ENCODE measurements at regions not wholly inside any gene's neighbourhood (a gene's known extent, or its start where the extent isn't known, plus 50 kb on each side); places are given as distances from the start of the nearest gene placed in this dataset.

- Histone ChIP-seq H2BK15ac (replicated peaks; ENCODE audit: low read depth) (no peak overlapping the region), H3K4me2 (ENCODE audit: low read length) (no peak overlapping the region), H3K79me2 (ENCODE audit: control insufficient read depth, insufficient read depth, low read length) (no peaks in the 10 kb centered on the region), H2BK5ac (ENCODE audit: low read length) (no peak overlapping the region), H3K79me1 (ENCODE audit: low read length) (no peaks in the 10 kb centered on the region), H2AK5ac (ENCODE audit: low read length) (no peak overlapping the region), H3K18ac (ENCODE audit: low read length) (no peak overlapping the region), H3K27me3 (ENCODE audit: insufficient read depth, low read length, poor library complexity) (no peaks in the 10 kb centered on the region), H4K5ac (ENCODE audit: low read length) (no peak overlapping the region), H4K8ac (ENCODE audit: low read depth, low read length) (no peak overlapping the region), H2BK120ac (ENCODE audit: low read depth, low read length) (no peak overlapping the region), H3K27ac (ENCODE audit: low read depth, low read length) (no peak overlapping the region), H3K4ac (ENCODE audit: low read depth, low read length) (no peak overlapping the region), H3K36me3 (ENCODE audit: control insufficient read depth, insufficient read depth, low read length) (no peaks in the 10 kb centered on the region), H3K4me1 (ENCODE audit: control insufficient read depth, low read depth, low read length) (no peaks in the 10 kb centered on the region), H3K56ac (ENCODE audit: low read length) (no peak overlapping the region), H3K9ac (ENCODE audit: low read length) (no peak overlapping the region), H3K23ac (ENCODE audit: low read length) (no peak overlapping the region), H3K4me3 (ENCODE audit: low read length) (no peak overlapping the region)
- DNase-seq = no peak
Measured at GRCh38 chr5:57054135-57054534, 102.2 kb upstream of the MIER3 start.

- no peak overlapping the region for H3K4ac ChIP-seq (ENCODE audit: low read depth, low read length)
- no CpG with 5 or more reads among the region's 1 CpG for WGBS (ENCODE audit: extremely low coverage, insufficient coverage, low lambda C conversion rate)
- no peaks in the 10 kb centered on the region for H3K4me1 ChIP-seq (ENCODE audit: control insufficient read depth, low read depth, low read length)
- no peak for DNase-seq
- H3K9ac ChIP-seq (ENCODE audit: low read length) = no peak overlapping the region
- H3K27me3 ChIP-seq (ENCODE audit: insufficient read depth, low read length, poor library complexity) = no peaks in the 10 kb centered on the region
- H3K23ac ChIP-seq (ENCODE audit: low read length) = no peak overlapping the region
- no peak overlapping the region for H4K5ac ChIP-seq (ENCODE audit: low read length)
- H2AK5ac ChIP-seq (ENCODE audit: low read length) = no peak overlapping the region
- no peak overlapping the region for H3K4me3 ChIP-seq (ENCODE audit: low read length)
- no peak overlapping the region for H3K18ac ChIP-seq (ENCODE audit: low read length)
- no peak overlapping the region for H3K56ac ChIP-seq (ENCODE audit: low read length)
- H2BK5ac ChIP-seq (ENCODE audit: low read length) = no peak overlapping the region
- H3K27ac ChIP-seq (ENCODE audit: low read depth, low read length) = no peak overlapping the region
- H3K79me2 ChIP-seq (ENCODE audit: control insufficient read depth, insufficient read depth, low read length) = no peaks in the 10 kb centered on the region
- no peak overlapping the region for H4K8ac ChIP-seq (ENCODE audit: low read depth, low read length)
- H3K79me1 ChIP-seq (ENCODE audit: low read length) = no peaks in the 10 kb centered on the region
- H3K4me2 ChIP-seq (ENCODE audit: low read length) = no peak overlapping the region
- H2BK15ac ChIP-seq (replicated peaks; ENCODE audit: low read depth) = no peak overlapping the region
- H2BK120ac ChIP-seq (ENCODE audit: low read depth, low read length) = no peak overlapping the region
- H3K36me3 ChIP-seq (ENCODE audit: control insufficient read depth, insufficient read depth, low read length) = no peaks in the 10 kb centered on the region
Measured at GRCh38 chr5:57054671-57055070, 102.7 kb upstream of the MIER3 start.

GRCh38 chr5:57055731-57056130 is 103.8 kb upstream of the MIER3 start:
- H3K23ac ChIP-seq (ENCODE audit: low read length) = no peak overlapping the region

GRCh38 chr5:57063773-57064172 is 110.1 kb upstream of the GPBP1 start:
- H4K5ac ChIP-seq (ENCODE audit: low read length) = no peak overlapping the region
- H4K8ac ChIP-seq (ENCODE audit: low read depth, low read length) = no peak overlapping the region
- no peak overlapping the region for H2BK15ac ChIP-seq (replicated peaks; ENCODE audit: low read depth)
- no peaks in the 10 kb centered on the region for H3K36me3 ChIP-seq (ENCODE audit: control insufficient read depth, insufficient read depth, low read length)
- no peak overlapping the region for H2AK5ac ChIP-seq (ENCODE audit: low read length)
- no CpG with 5 or more reads among the region's 2 CpGs for WGBS (ENCODE audit: extremely low coverage, insufficient coverage, low lambda C conversion rate)
- H3K27ac ChIP-seq (ENCODE audit: low read depth, low read length) = no peak overlapping the region
- H3K56ac ChIP-seq (ENCODE audit: low read length) = no peak overlapping the region
- no peak overlapping the region for H3K18ac ChIP-seq (ENCODE audit: low read length)
- no peak overlapping the region for H3K4me3 ChIP-seq (ENCODE audit: low read length)
- H3K79me1 ChIP-seq (ENCODE audit: low read length) = no peaks in the 10 kb centered on the region
- no peak for DNase-seq
- no peak overlapping the region for H3K4me2 ChIP-seq (ENCODE audit: low read length)
- no peaks in the 10 kb centered on the region for H3K79me2 ChIP-seq (ENCODE audit: control insufficient read depth, insufficient read depth, low read length)
- H3K4me1 ChIP-seq (ENCODE audit: control insufficient read depth, low read depth, low read length) = no peaks in the 10 kb centered on the region
- H3K9ac ChIP-seq (ENCODE audit: low read length) = no peak overlapping the region
- H2BK120ac ChIP-seq (ENCODE audit: low read depth, low read length) = no peak overlapping the region
- H3K23ac ChIP-seq (ENCODE audit: low read length) = no peak overlapping the region
- no peaks in the 10 kb centered on the region for H3K27me3 ChIP-seq (ENCODE audit: insufficient read depth, low read length, poor library complexity)
- H3K4ac ChIP-seq (ENCODE audit: low read depth, low read length) = no peak overlapping the region
- H2BK5ac ChIP-seq (ENCODE audit: low read length) = no peak overlapping the region

More at GRCh38 chr5:57055731-57056130, 103.8 kb upstream of the MIER3 start:
- Histone ChIP-seq H4K5ac (ENCODE audit: low read length) (no peak overlapping the region), H3K4me3 (ENCODE audit: low read length) (no peak overlapping the region), H3K4ac (ENCODE audit: low read depth, low read length) (no peak overlapping the region), H3K79me1 (ENCODE audit: low read length) (no peaks in the 10 kb centered on the region), H2AK5ac (ENCODE audit: low read length) (no peak overlapping the region), H3K36me3 (ENCODE audit: control insufficient read depth, insufficient read depth, low read length) (no peaks in the 10 kb centered on the region), H3K9ac (ENCODE audit: low read length) (no peak overlapping the region), H3K56ac (ENCODE audit: low read length) (no peak overlapping the region), H2BK15ac (replicated peaks; ENCODE audit: low read depth) (no peak overlapping the region), H2BK120ac (ENCODE audit: low read depth, low read length) (no peak overlapping the region), H3K4me1 (ENCODE audit: control insufficient read depth, low read depth, low read length) (no peaks in the 10 kb centered on the region), H4K8ac (ENCODE audit: low read depth, low read length) (no peak overlapping the region), H3K79me2 (ENCODE audit: control insufficient read depth, insufficient read depth, low read length) (no peaks in the 10 kb centered on the region), H3K4me2 (ENCODE audit: low read length) (no peak overlapping the region), H2BK5ac (ENCODE audit: low read length) (no peak overlapping the region), H3K27me3 (ENCODE audit: insufficient read depth, low read length, poor library complexity) (no peaks in the 10 kb centered on the region), H3K27ac (ENCODE audit: low read depth, low read length) (no peak overlapping the region), H3K18ac (ENCODE audit: low read length) (no peak overlapping the region)
- no CpG with 5 or more reads among the region's 1 CpG for WGBS (ENCODE audit: extremely low coverage, insufficient coverage, low lambda C conversion rate)
- no peak for DNase-seq

- no peak overlapping the region for H3K27ac ChIP-seq (ENCODE audit: low read depth, low read length)
- no peak overlapping the region for H4K5ac ChIP-seq (ENCODE audit: low read length)
Measured at GRCh38 chr5:57066924-57067596, 106.8 kb upstream of the GPBP1 start.

GRCh38 chr5:57067597-57067924 is 106.3 kb upstream of the GPBP1 start:
- Histone ChIP-seq H3K9ac (ENCODE audit: low read length) (no peak overlapping the region), H2BK120ac (ENCODE audit: low read depth, low read length) (peak overlapping the region; percentile 61), H3K4me2 (ENCODE audit: low read length) (no peak overlapping the region), H3K27ac (ENCODE audit: low read depth, low read length) (no peak overlapping the region), H3K79me2 (ENCODE audit: control insufficient read depth, insufficient read depth, low read length) (no peaks in the 10 kb centered on the region), H3K56ac (ENCODE audit: low read length) (no peak overlapping the region), H3K27me3 (ENCODE audit: insufficient read depth, low read length, poor library complexity) (no peaks in the 10 kb centered on the region), H4K8ac (ENCODE audit: low read depth, low read length) (no peak overlapping the region), H3K23ac (ENCODE audit: low read length) (no peak overlapping the region), H3K4ac (ENCODE audit: low read depth, low read length) (no peak overlapping the region), H3K79me1 (ENCODE audit: low read length) (no peaks in the 10 kb centered on the region), H4K5ac (ENCODE audit: low read length) (no peak overlapping the region), H2BK15ac (replicated peaks; ENCODE audit: low read depth) (peak overlapping the region; percentile 92), H2BK5ac (ENCODE audit: low read length) (no peak overlapping the region), H3K4me3 (ENCODE audit: low read length) (no peak overlapping the region), H3K18ac (ENCODE audit: low read length) (no peak overlapping the region), H3K4me1 (ENCODE audit: control insufficient read depth, low read depth, low read length) (no peaks in the 10 kb centered on the region), H2AK5ac (ENCODE audit: low read length) (no peak overlapping the region), H3K36me3 (ENCODE audit: control insufficient read depth, insufficient read depth, low read length) (no peaks in the 10 kb centered on the region)
- no peak for DNase-seq

More at GRCh38 chr5:57066924-57067596, 106.8 kb upstream of the GPBP1 start:
- Histone ChIP-seq H3K4me1 (ENCODE audit: control insufficient read depth, low read depth, low read length) (no peaks in the 10 kb centered on the region), H3K36me3 (ENCODE audit: control insufficient read depth, insufficient read depth, low read length) (no peaks in the 10 kb centered on the region), H3K56ac (ENCODE audit: low read length) (no peak overlapping the region), H3K9ac (ENCODE audit: low read length) (no peak overlapping the region), H2BK5ac (ENCODE audit: low read length) (no peak overlapping the region), H3K27me3 (ENCODE audit: insufficient read depth, low read length, poor library complexity) (no peaks in the 10 kb centered on the region), H2BK15ac (replicated peaks; ENCODE audit: low read depth) (peak overlapping the region; percentile 92), H3K4me2 (ENCODE audit: low read length) (no peak overlapping the region), H3K23ac (ENCODE audit: low read length) (no peak overlapping the region), H3K18ac (ENCODE audit: low read length) (no peak overlapping the region), H3K4me3 (ENCODE audit: low read length) (no peak overlapping the region), H4K8ac (ENCODE audit: low read depth, low read length) (no peak overlapping the region), H2AK5ac (ENCODE audit: low read length) (no peak overlapping the region), H3K4ac (ENCODE audit: low read depth, low read length) (no peak overlapping the region), H3K79me1 (ENCODE audit: low read length) (no peaks in the 10 kb centered on the region), H2BK120ac (ENCODE audit: low read depth, low read length) (peak overlapping the region; percentile 61), H3K79me2 (ENCODE audit: control insufficient read depth, insufficient read depth, low read length) (no peaks in the 10 kb centered on the region)
- WGBS (ENCODE audit: extremely low coverage, insufficient coverage, low lambda C conversion rate) = no CpG with 5 or more reads among the region's 6 CpGs
- no peak for DNase-seq

Data from mesendoderm (in vitro differentiated cells).